WTC11 (cell line): ENCODE measurements at regions not wholly inside any gene's neighbourhood (a gene's known extent, or its start where the extent isn't known, plus 50 kb on each side); places are given as distances from the start of the nearest gene placed in this dataset.

ENCODE experiments used
- ATAC-seq: fragments of 200-7000 bp; cut with Tn5 transposase; 2 replicates; pipeline ENCODE4 v1.10.0; 2021; ENCODE audit warnings: mild to moderate bottlenecking, moderate library complexity
- CTCF ChIA-PET: fragments of 300-600 bp; sonication (Branson Sonifier 250); formaldehyde crosslinking; loops from one replicate; lab custom pipeline; 2021; ENCODE audit warnings: antibody characterized with exemption; lab: Charles Lee
- POLR2A ChIA-PET: fragments of 350-600 bp; sonication (Branson Sonifier 250); formaldehyde crosslinking; loops from one replicate; lab custom pipeline; 2021; ENCODE audit warnings: antibody characterized with exemption; lab: Charles Lee
- DNase-seq: peaks from one replicate; pipeline ENCODE4 v3.0.0; 2021; ENCODE audit warnings: low spot score
- H3K27ac Mint-ChIP-seq: 2 replicates; pipeline ENCODE4 v1.8.0; 2021; ENCODE audit warnings: mixed read lengths
- H3K27me3 Mint-ChIP-seq: 2 replicates; pipeline ENCODE4 v1.8.0; 2021; ENCODE audit warnings: low read depth, mild to moderate bottlenecking, moderate library complexity, mixed read lengths
- H3K36me3 Mint-ChIP-seq: 2 replicates; pipeline ENCODE4 v1.8.0; 2021; ENCODE audit warnings: mixed read lengths
- H3K4me1 Mint-ChIP-seq: 2 replicates; pipeline ENCODE4 v1.8.0; 2022; ENCODE audit warnings: mixed read lengths
- H3K4me3 Mint-ChIP-seq: 2 replicates; pipeline ENCODE4 v1.8.0; 2021; ENCODE audit warnings: mild to moderate bottlenecking, moderate library complexity, mixed read lengths
- H3K9me3 Mint-ChIP-seq: 2 replicates; pipeline ENCODE4 v1.8.0; 2021; ENCODE audit warnings: mixed read lengths
- AFF4 ChIP-seq: sonication (generic); formaldehyde crosslinking; IDR thresholded peaks from 2 replicates; pipeline ENCODE4 v1.8.1; 2023; ENCODE audit warnings: mild to moderate bottlenecking, missing genetic modification reagents, borderline replicate concordance
- ATF2 ChIP-seq: sonication (generic); formaldehyde crosslinking; IDR thresholded peaks from 2 replicates; pipeline ENCODE4 v1.8.1; 2022; ENCODE audit warnings: low read depth, missing genetic modification reagents, borderline replicate concordance
- CREM ChIP-seq: sonication (generic); formaldehyde crosslinking; IDR thresholded peaks from 2 replicates; pipeline ENCODE4 v1.8.1; 2022; ENCODE audit warnings: mild to moderate bottlenecking, missing genetic modification reagents, moderate library complexity
- E2F4 ChIP-seq: sonication (generic); formaldehyde crosslinking; IDR thresholded peaks from 2 replicates; pipeline ENCODE4 v1.8.1; 2022; ENCODE audit warnings: low read depth, mild to moderate bottlenecking, moderate library complexity, missing genetic modification reagents, borderline replicate concordance
- ELF4 ChIP-seq: sonication (generic); formaldehyde crosslinking; IDR thresholded peaks from 2 replicates; pipeline ENCODE4 v1.8.1; 2022; ENCODE audit warnings: low read depth, mild to moderate bottlenecking, moderate library complexity, missing genetic modification reagents
- ESRRA ChIP-seq: sonication (generic); formaldehyde crosslinking; IDR thresholded peaks from 2 replicates; pipeline ENCODE4 v1.8.1; 2022; ENCODE audit warnings: mild to moderate bottlenecking, missing genetic modification reagents, borderline replicate concordance
- FOXP4 ChIP-seq: sonication (generic); formaldehyde crosslinking; IDR thresholded peaks from 2 replicates; pipeline ENCODE4 v1.8.0; 2022; ENCODE audit warnings: mild to moderate bottlenecking, missing genetic modification reagents
- JUN ChIP-seq: sonication (generic); formaldehyde crosslinking; IDR thresholded peaks from 2 replicates; pipeline ENCODE4 v1.8.0; 2023; ENCODE audit warnings: mild to moderate bottlenecking, missing genetic modification reagents
- NR2C2 ChIP-seq: sonication (generic); formaldehyde crosslinking; IDR thresholded peaks from 2 replicates; pipeline ENCODE4 v1.8.0; 2022; ENCODE audit warnings: mild to moderate bottlenecking, missing genetic modification reagents
- NR3C1 ChIP-seq: sonication (generic); formaldehyde crosslinking; conservative IDR thresholded peaks from 2 replicates; pipeline ENCODE4 v1.8.1; 2023; ENCODE audit warnings: low read depth, mild to moderate bottlenecking, missing genetic modification reagents
- PRRX2 ChIP-seq: fragments of 250-450 bp; sonication (Bioruptor Pico); IDR thresholded peaks from 2 replicates; pipeline ENCODE4 v1.8.0; 2021; ENCODE audit warnings: mild to moderate bottlenecking
- RORB ChIP-seq: fragments of 250-450 bp; sonication (Bioruptor Pico); IDR thresholded peaks from 2 replicates; pipeline ENCODE4 v1.9.0; 2021; ENCODE audit warnings: mild to moderate bottlenecking
- SMAD4 ChIP-seq: sonication (generic); formaldehyde crosslinking; IDR thresholded peaks from 2 replicates; pipeline ENCODE4 v1.8.0; 2022; ENCODE audit warnings: mild to moderate bottlenecking, missing genetic modification reagents
- ZNF121 ChIP-seq: sonication (generic); formaldehyde crosslinking; IDR thresholded peaks from 2 replicates; pipeline ENCODE4 v1.8.0; 2023; ENCODE audit warnings: missing genetic modification reagents
- ZNF138 ChIP-seq: sonication (generic); formaldehyde crosslinking; conservative IDR thresholded peaks from 2 replicates; pipeline ENCODE4 v1.8.1; 2022; ENCODE audit warnings: mild to moderate bottlenecking, moderate library complexity, missing genetic modification reagents
- ZNF219 ChIP-seq: sonication (generic); formaldehyde crosslinking; IDR thresholded peaks from 2 replicates; pipeline ENCODE4 v1.8.0; 2023; ENCODE audit warnings: missing genetic modification reagents, mild to moderate bottlenecking, borderline replicate concordance
- ZNF281 ChIP-seq: sonication (generic); formaldehyde crosslinking; IDR thresholded peaks from 2 replicates; pipeline ENCODE4 v1.8.0; 2023; ENCODE audit warnings: mild to moderate bottlenecking, missing genetic modification reagents
- ZSCAN18 ChIP-seq: fragments of 250-450 bp; sonication (Bioruptor Pico); IDR thresholded peaks from 2 replicates; pipeline ENCODE4 v2.1.2; 2022; ENCODE audit warnings: mild to moderate bottlenecking, moderate library complexity

GRCh38 chr6:106000935-106001334 is 85.2 kb upstream of the PRDM1 start:
- DNase-seq, result no peak
- POLR2A ChIA-PET, result interaction anchor here (0.7 kb wide), 1 partner anchor 459 kb away, joined by 3 read pairs; no protein-coding TSS in a partner anchor
- Mint-ChIP-seq H3K36me3 (no peaks in the 10 kb centered on the region), H3K4me3 (no peak overlapping the region), H3K27ac (no peak overlapping the region), H3K4me1 (peaks cover 52% of the 10 kb centered on the region), H3K9me3 (no peaks in the 10 kb centered on the region), H3K27me3 (peaks cover 83% of the 10 kb centered on the region)
- no peak for TF ChIP-seq NR2C2 (CRISPR knock-in tag)
- no peak for TF ChIP-seq ZNF121
- no peak for TF ChIP-seq FOXP4
- TF ChIP-seq ZNF219 (CRISPR knock-in tag), result no peak
- TF ChIP-seq ELF4 (CRISPR knock-in tag), result no peak
- no peak for TF ChIP-seq NR3C1 (CRISPR knock-in tag)
- no peak for TF ChIP-seq JUN (CRISPR knock-in tag)
- TF ChIP-seq E2F4, result no peak
- CTCF ChIA-PET, result interaction anchor here (0.5 kb wide), 1 partner anchor 325 kb away, joined by 3 read pairs; the partner anchor contains the start of gene ATG5
- ATAC-seq, result no peak

GRCh38 chr6:105997482-105997881 is 88.7 kb upstream of the PRDM1 start:
- DNase-seq (no peak), ATAC-seq (no peak)
- H3K27me3 Mint-ChIP-seq, result peaks cover 86% of the 10 kb centered on the region
- TF ChIP-seq SMAD4 (CRISPR knock-in tag) (no peak), ATF2 (no peak), CREM (no peak), RORB (CRISPR knock-in tag) (no peak), ESRRA (no peak), ZNF138 (CRISPR knock-in tag) (no peak), ZSCAN18 (CRISPR knock-in tag) (no peak), PRRX2 (CRISPR knock-in tag) (no peak), ZNF281 (no peak), AFF4 (CRISPR knock-in tag) (no peak)
- H3K36me3 Mint-ChIP-seq, result no peaks in the 10 kb centered on the region
- H3K4me3 Mint-ChIP-seq, result no peak overlapping the region
- no peaks in the 10 kb centered on the region for H3K9me3 Mint-ChIP-seq
- H3K4me1 Mint-ChIP-seq, result peaks cover 43% of the 10 kb centered on the region
- ChIA-PET CTCF (no interaction called here), POLR2A (no interaction called here)
- no peak overlapping the region for H3K27ac Mint-ChIP-seq
